GM12891 (cell line): ENCODE measurements at regions not wholly inside any gene's neighbourhood (a gene's known extent, or its start where the extent isn't known, plus 50 kb on each side); places are given as distances from the start of the nearest gene placed in this dataset.

Source experiments
- PAX5 ChIP-seq: IDR thresholded peaks from 2 replicates; pipeline ENCODE4 v1.6.1; 2011; ENCODE audit warnings: low read length, moderate library complexity, mild to moderate bottlenecking; ENCODE audit not compliant: insufficient read depth, severe bottlenecking
- POLR2A ChIP-seq: IDR thresholded peaks from 2 replicates; pipeline ENCODE4 v1.6.1; 2011; ENCODE audit warnings: low read depth, low read length, control low read depth
- POLR2AphosphoS5 ChIP-seq: IDR thresholded peaks from 2 replicates; pipeline ENCODE4 v1.6.1; 2011; ENCODE audit warnings: low read depth, low read length, control low read depth
- POU2F2 ChIP-seq: IDR thresholded peaks from 2 replicates; pipeline ENCODE4 v1.6.1; 2011; ENCODE audit warnings: low read depth, mild to moderate bottlenecking, control low read depth, low read length, moderate library complexity
- SPI1 ChIP-seq: IDR thresholded peaks from 2 replicates; pipeline ENCODE4 v1.6.1; 2011; ENCODE audit warnings: low read depth, low read length, control low read depth
- TAF1 ChIP-seq: IDR thresholded peaks from 2 replicates; pipeline ENCODE4 v1.6.1; 2011; ENCODE audit warnings: low read depth, low read length, control low read depth

GRCh38 chr2:83069724-83070123, 1389.4 kb downstream of the SUCLG1 start:
- no peak for TF ChIP-seq POLR2A
- TF ChIP-seq POLR2AphosphoS5, result no peak
- TF ChIP-seq PAX5, result no peak
- TF ChIP-seq TAF1, result no peak
- no peak for TF ChIP-seq SPI1
- no peak for TF ChIP-seq POU2F2
